ENCODE measurements at regions not wholly inside any gene's neighbourhood (a gene's known extent, or its start where the extent isn't known, plus 50 kb on each side); places are given as distances from the start of the nearest gene placed in this dataset.

- TF ChIP-seq CTCF (IDR thresholded peaks at IDR 0.05 in 2 of 3, conservative IDR thresholded peaks at IDR 0.05 in 1 of 3; ENCODE audit: borderline replicate concordance in 1 of 3, insufficient read depth in 1 of 3, low read depth in 2 of 3, low read length in 2 of 3) (no peak), EZH2phosphoT487 (IDR thresholded peaks at IDR 0.05; ENCODE audit: borderline replicate concordance) (no peak), POLR2A (IDR thresholded peaks at IDR 0.05; ENCODE audit: borderline replicate concordance, extremely low read depth, insufficient read depth, insufficient read length) (no peak), EGR1 (IDR thresholded peaks at IDR 0.05; ENCODE audit: low read depth) (no peak), MAX (IDR thresholded peaks at IDR 0.05) (no peak), REST (IDR thresholded peaks at IDR 0.05; ENCODE audit: low read depth) (no peak), JUND (IDR thresholded peaks at IDR 0.05) (no peak), SP1 (IDR thresholded peaks at IDR 0.05; ENCODE audit: low read depth) (no peak), ELF1 (IDR thresholded peaks at IDR 0.05; ENCODE audit: borderline replicate concordance, low read depth) (no peak), POLR2AphosphoS5 (IDR thresholded peaks at IDR 0.05; ENCODE audit: low read depth, low read length) (no peak)
These were observed 56.7 kb upstream of the MYRIP start for GRCh38 chr3:39752751-39753150.

Measured in HCT116 (cell line).